ENCODE measurements at regions not wholly inside any gene's neighbourhood (a gene's known extent, or its start where the extent isn't known, plus 50 kb on each side); places are given as distances from the start of the nearest gene placed in this dataset.
"Not testable (repeated sequence)": the region's sequence is repeated elsewhere in the genome, so short reads cannot be mapped to it uniquely, and the experiment has no call there.

DNA sequence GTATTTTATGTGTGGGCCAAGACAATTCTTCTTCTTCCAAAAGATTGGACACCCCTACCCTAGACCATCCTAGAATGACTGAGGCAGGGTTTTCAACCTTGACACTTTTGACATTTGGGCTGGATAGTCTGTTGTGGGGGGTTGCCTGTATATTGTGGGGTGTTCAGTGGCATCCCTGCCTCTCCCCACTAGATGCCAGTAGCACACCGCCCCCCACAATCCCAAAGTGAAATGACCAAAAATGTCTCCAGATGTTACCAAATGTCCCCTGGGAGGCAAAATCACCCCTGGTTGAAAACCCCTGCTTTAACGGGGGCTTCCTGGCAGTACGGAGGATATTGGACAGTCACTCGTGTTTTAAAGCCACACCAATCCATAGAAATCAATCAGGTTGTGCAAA lies 219.6 kb downstream of the PHETA1 start:
- no peak for DNase-seq

DNA sequence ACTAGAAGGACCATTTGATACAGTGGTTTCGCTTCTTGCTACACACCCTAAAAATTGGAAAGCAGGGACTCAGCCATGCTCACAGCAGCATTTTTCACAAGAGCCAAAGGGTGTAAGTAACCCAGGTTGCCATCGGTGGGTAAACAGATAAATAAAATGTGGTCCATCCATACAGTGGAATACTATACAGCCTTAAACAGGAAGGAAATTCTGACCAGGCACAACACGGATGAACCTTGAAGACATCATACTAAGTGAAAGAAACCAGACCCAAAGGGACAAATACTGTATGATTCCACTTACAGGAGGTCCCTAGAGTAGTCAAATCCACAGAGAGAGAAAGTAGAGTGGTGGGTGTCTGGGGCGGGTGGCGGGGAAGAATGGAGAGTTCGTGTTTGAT lies 220.9 kb downstream of the PHETA1 start:
- DNase-seq: no peak

DNA sequence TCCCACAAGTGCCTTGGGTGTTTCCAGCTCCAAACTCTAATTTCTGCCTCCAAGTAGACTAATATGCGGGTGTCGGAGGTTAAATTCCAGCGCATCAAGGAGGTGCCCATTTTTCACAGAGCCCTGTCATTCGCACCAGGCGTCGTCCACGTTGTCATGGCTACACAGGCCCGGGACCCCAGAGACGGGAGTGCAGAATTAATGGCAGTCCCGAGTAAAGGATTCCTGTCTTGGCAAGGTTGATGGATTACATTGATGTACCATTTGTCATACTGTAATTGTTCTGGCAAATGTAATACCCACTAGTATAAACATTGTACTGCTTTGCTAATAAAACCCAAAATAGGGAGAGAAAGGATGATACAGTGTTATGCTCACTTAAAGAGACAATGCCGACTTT lies 222.9 kb upstream of the MYL2 start:
- no peak for DNase-seq

DNA sequence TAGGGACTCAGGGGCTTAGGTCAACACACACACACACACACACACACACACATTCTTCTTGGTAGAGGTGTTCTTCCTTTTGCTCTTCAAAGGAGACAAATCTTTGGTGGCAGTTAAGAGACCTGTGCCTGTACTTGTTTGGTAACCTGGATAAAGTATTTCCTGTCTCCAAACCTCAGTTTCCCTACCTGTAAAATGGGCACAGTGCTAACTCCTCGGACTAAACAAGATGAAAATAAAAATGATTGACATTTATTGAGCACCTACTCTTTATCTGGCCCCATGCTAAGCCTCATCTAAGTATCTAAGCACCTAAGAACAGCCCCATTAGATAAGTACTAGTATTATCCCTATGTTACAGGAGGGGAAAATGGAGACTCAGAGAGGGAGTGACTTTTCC lies 220.8 kb upstream of the MYL2 start:
- DNase-seq: no peak

DNA sequence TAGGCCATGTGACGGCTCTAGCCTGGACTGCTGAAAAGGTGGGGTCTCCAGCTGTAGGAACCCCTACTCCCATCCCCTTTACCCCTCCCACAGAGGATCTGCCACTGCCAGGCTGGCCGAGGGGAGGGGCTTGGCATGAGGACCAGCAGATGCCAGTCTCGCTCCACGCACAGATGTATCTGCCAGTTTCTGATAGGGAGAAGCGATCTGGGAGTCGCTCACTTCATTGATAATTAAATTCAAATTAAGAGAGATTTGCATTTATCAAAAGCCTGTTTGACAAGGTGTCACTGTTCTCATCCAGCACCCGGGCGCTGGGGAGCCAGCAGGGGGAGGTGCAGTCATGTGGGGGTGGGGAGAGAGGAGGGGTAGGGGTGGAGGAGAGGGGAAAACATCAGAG lies 217.6 kb upstream of the MYL2 start:
- no peak for DNase-seq

DNA sequence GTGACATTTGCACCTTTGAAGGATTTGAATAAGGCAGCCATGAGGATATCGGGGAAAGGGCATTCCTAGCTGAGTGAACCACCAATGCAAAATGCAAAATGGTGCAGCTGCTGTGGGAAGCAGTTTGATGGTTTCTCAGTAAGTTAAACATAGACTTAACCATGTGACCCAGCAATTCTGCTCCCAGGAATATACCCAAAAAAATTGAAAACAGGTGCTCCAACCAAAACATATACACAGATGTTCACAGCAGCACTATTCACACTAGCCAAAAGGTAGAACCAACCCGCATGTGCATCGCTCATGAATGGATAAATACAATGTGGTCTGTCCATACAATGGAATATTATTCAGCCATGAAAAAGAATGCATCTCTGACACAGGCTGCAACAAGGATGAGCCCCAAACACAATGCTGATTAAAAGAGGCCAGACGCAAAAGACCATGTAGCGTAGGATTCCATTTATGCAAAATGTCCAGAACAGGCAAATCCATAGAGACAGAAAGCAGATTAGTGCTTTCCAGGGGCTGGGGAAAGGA lies 215.0 kb upstream of the MYL2 start:
- no peak for DNase-seq

DNA sequence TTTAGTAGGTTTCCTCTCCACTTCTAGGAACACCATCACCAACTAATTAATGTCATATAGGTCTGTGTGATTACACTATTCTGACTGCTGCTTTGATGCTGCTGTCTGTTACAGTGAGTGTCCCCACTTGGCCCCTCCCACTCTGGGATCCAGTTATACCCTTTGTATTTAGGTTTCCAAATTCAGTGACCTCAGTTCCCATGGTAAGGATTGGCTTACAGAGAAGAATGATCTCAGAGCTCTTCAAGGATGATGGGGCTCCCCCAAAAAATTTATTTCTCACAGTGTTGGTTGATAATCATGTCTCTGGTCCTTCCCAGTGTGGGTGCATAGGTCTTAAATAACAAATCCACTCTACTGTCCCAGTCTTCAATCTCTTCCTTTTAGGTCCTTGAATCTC lies 210.0 kb upstream of the MYL2 start:
- no peak for DNase-seq

DNA sequence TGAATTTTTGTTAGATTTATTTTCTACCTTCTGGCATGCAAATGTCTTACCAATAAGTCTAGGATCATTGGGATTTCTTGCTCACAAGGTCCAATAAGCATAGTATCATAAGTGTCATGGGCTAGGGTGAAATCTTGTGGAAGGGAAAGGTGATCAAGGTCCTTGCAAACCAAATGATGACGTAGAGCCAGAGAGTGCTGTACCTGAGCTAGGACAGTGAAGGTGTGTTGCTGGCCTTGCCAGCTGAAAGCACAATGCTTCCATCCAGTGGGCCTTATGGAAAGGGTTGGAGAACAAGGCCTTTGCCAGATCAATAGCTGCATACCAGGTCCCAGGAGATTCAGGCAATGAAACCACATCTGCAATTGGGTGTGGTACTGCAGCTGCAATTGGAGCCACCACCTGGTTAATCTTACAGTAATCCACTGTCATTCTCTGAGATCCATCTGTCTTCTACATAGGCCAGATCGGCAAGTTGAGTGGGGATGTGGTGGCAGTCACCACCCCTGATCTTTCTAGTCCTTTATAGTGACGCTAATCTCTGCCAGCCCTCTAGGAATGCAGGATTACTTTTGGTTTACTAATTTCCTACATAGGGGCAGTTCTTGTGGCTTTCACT lies 208.9 kb upstream of the MYL2 start:
- DNase-seq: no peak

DNA sequence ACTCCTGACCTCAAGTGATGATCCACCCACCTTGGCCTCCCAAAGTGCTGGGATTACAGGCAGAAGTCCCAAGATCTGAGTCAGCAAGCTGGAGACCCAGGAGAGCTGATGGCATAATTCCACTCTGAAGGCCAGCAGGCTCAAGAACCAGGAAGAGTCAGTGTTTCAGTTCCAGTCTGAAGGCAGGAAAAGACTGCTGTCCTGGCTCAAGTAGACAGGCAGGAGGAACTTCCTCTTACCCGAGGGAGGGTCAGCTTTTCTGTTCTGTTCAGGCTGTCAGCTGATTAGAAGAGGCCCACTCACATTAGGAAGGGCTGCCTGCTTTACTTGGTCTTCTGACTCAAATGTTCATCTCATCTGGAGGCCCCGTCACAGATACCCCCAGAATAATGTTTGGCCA lies 206.0 kb upstream of the MYL2 start:
- DNase-seq: no peak

DNA sequence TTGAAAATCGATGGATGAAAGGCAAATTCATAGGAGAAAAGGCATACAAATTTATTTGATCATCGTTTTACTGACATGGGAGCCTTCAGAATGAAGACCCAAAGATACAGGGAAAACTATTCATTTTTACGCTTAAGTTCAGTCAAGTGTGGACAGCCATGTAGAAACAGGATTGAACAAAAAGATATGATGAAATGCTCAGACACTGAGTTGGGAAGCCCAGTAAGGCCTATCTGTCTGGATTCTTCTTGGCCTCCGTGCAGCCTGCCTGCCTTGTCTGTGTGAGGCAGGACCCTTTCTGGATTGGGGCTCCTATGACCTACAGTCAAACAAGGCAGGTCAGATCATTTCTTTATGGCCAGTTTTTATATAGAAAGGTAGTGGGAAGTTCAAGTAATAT lies 203.8 kb upstream of the MYL2 start:
- no peak for DNase-seq

DNA sequence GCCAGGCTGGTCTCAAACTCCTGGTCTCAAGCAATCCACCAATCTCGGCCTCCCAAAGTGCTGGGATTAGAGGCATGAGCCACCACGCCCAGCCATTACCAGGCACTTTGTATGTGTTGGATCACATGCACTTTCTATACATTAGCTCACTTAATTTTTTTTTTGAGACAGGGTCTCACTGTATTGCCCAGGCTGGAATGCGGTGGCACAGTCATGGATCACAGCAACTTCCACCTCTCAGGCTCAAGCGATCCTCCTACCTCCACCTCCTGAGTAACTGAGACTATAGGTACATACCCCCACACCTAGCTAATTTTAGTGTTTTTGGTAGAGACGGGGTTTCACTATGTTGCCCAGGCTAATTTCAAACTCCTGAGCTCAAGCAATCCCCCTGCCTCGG lies 203.0 kb upstream of the MYL2 start:
- DNase-seq: no peak

DNA sequence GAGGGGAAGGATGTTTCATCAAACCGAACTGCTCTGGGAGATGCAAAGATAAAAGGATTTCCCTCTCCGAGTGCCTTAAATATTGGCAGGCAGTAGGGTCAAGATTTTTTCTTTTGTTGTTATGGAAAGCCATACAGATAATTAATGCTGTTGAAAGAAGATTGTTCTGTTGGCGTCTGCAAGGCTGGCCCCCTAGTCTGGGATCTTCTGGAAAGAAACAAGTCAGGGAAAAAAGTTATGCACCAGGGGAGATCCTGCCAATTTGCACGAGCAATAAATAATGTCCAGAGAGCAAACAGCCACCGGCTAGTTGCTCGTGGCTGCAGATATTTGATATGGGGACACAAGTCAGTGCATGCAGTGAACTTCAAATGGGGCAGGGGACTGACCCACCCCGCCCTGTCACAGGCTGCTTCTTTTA lies 202.1 kb upstream of the MYL2 start:
- DNase-seq: no peak

DNA sequence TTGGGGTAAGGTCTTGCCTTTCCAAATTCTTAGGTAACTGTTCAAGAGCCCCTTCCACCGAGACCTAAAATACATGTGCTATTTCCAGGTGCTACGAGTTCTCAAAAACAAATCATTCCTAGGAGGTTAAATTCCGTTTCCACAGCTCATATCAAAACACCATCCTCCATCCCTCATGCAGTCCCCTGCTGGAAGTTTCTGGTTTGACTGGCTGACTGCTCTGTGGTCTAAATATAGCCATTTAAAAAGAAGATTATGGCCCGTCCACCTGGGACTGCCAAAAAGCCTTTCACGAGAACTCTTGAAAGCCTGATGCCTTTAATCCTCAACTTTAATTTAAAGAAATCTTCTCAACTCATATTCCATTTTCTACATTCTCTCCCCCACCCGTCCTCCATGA lies 201.5 kb upstream of the MYL2 start:
- no peak for DNase-seq

DNA sequence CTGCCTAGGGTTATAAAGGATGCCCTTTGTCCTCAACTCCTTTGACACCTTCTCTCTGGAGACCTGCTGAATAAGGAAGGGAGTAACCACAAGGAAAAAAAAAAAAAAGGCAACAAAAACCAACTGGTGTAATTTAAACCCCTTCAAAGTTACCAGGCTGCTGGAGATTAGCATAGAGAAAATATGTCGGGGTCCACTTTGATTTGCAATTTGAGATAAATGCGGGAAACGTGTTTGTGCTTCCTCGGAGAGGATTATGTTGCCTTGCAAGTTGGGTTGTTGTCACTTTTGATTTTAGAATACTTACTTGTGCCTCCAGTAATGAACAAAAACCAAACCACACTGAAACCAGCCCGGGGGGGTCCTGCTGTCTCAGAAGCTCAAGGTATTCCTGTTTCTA lies 200.2 kb upstream of the MYL2 start:
- no peak for DNase-seq

DNA sequence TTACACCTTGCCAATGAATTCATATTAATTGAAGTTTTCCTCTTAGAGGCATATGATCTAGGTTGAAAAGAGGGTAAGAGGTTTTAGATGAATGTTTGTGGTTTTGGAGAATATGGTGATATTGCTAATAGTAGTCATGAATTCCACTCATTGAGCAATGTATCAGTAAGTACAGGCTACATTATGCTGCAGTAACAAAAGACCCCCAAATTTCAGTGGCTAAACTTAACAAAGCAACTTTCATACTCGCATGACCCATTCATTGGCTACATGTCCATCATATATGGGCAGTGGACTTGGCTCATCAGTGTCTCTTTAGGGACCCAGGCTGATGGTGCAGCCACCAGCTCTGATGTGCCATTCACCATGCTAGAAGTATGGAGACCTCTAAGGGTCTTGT lies 196.6 kb upstream of the MYL2 start:
- DNase-seq: no peak

DNA sequence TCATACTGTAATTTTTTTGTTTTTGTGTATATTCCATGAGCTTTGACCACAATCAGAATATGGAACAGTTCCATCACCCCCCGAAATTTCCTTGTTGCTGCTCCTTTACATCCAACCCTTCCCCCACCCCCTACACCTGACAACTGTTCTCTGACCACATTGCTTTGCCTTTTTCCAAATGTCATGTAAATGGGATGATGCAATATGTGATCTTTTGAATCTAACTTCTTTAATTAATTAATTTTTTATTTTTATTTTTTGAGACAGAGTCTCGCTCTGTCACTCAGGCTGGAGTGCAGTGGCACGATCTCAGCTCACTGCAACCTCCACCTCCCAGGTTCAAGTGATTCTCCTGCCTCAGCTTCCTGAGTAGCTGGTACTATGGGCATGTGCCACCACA lies 192.9 kb upstream of the MYL2 start:
- DNase-seq: not testable (repeated sequence)

DNA sequence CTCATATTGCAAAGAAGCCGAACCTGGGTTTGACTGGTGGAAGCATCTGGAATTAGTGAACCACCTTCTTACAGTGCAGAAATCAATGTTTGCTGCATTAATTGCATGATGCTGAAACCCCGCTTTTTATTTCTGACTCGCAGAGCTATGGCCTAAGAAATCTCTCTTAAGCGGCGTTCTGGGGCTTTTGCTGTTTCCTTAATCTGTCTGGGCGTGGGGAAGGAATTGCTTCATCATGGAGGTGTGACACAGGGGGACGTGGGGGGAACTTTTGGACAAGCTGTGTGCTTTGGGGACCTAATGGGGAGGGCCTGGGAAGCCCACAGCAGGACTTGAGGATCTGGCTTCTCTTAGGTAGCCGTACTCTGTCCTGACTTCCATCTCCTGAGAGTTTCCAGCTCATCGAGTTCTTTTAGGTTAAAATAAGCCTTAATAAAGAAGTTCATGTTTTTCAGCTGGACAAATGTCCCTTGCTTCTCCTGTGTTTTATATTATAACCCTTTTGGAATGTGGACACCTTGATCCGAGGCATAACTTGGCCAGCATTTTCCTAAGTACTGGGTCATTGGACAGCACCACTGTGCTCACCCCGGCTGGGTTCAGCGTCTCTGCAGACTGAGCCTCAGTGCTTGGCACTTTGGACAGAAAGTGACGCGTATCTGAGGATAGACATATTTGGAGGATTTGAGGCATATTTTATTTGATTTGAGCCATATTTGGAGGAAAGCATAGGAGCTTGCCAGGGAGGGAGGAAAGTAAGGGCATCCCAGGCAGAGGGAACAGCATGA lies 192.1 kb upstream of the MYL2 start:
- DNase-seq: no peak

DNA sequence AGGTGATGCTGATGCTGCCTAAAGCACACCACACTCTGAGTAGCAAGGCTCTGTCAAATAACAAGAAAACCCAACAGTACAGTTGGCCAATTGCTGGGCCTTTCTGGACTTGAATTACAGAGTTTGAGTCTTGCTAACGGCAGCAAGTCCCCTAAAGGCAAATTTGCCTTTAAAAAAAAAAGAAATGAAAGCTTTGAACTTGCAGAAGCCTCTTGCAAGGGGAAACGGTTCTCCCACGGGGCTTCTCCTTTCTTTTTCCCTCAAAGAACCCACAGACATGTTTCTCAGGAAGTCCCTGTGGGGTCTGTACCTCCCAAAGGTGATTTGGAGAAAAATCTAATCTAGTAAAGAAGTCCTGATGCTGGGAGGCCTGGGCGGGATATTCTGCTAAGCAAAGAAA lies 191.3 kb upstream of the MYL2 start:
- no peak for DNase-seq

DNA sequence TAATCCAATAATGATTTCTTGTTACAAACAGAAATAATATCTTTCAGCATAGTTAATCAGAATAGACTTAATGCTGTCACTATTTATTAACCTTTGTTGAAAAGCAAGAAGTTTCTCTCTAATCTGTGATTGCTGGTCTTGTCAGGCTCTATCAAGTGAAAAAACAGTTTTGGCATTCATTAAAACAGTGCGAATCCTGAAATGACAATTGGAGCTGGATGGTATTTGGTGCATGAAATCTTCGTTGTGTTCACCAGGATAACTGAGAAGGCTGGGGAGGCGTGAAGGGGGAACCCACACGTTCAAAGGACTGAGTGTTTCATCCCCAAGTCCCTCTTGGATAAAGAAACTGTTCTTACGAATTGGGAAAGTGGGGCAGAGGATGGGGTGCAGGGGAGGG lies 190.2 kb upstream of the MYL2 start:
- DNase-seq: no peak

DNA sequence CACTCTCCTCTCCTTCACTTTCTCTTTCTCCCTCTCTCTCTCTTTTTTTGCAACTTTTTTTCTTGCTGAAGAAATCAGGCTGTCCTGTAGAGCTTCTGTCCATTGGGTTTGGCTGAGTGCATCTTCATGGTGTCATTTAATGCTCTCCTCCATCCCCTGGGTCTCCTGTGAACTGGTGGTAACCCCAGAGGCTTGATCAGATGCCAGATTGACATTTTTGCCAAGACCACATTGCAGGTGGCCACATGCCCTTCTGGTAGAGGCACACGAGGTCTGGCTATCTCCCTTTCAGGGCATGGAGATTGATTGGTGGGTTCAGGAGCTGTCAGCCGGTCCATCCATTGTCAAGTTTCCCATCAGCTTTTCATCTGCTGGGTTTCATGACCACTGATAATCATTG lies 188.3 kb upstream of the MYL2 start:
- no peak for DNase-seq

DNA sequence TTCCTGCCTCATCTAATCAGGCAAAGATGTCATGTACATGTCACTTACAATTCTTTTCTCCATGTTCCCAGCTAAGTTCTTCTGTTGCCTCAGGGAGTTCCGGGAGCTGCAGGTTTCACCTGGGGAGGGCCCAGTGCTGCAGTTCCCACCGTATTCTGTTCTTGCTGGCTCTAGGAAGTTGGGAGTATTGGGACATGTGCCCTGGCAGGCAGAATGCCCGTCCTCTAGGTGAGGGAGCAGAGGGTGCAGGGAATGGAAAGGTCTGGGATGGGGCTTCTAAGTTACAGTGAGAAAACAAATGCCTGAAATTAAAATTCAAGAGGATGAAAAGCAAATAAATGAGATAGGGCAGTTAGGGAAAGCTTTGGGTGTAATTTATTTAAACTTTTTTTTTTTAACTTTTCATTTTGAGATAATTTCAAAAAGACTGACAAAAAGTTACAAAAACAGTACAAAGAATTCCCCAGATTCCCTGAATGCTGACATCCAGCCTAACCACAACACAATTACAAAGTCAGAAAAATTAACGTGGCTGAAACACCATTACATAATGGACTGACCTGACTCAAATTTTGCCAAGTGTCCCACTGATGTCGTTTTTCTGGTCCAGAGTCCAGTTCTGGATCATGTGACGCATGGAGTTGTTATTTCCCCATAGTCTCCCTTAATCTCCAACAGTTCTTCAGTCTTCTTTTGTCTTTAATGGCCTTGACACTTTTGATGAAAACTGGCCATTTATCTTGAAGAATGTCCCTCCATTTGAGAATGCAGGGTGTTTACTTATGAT lies 187.2 kb upstream of the MYL2 start:
- no peak for DNase-seq

DNA sequence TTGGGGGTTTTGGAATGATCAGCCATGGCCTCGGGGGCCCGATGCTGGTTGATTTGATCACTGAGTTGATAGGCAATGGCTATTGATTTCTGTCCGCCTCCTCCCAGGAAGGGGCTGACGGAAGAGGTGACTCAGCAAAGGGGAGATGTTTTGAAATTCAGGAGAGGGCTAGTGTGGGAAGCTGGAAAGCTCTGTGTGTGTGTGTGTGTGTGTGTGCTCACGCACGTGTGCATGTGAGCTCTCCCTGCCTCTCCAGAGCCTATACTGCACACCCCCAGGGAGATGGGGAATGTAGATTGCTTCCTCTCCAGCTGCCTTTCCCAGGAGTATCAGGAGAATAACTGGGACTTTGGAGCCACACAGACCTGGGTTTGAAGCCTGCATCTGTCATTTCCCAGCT lies 184.9 kb upstream of the MYL2 start:
- DNase-seq: no peak

DNA sequence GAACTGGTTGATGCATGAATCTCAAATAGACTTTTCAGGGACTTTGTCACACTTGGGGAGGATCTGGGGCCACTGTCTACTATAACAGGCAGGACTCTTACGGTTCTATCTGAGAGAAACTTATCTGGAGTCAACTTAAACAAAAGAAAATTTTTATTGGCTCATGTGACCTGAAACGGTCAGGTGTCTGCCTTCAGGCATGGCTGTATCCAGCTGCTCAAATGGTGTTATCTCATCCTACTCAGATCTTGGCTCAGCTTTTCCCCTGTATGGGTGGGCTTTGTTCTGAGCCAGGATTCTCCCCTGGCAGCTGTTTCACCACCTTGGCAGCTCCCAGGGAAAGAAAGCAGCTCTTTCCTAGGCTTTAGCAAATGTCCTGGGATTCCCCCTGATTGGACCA lies 183.2 kb upstream of the MYL2 start:
- DNase-seq: no peak

All from SW 1271 (cell line).